ENCODE measurements at regions not wholly inside any gene's neighbourhood (a gene's known extent, or its start where the extent isn't known, plus 50 kb on each side); places are given as distances from the start of the nearest gene placed in this dataset.

GRCh38 chr12:108394196-108394595, 55.1 kb upstream of the CMKLR1 start:
- Mint-ChIP-seq H3K27me3 (ENCODE audit: unreplicated experiment) (peaks cover 1% of the 10 kb centered on the region), H3K9me3 (ENCODE audit: unreplicated experiment) (no peaks in the 10 kb centered on the region), H3K36me3 (ENCODE audit: low read depth, unreplicated experiment) (no peaks in the 10 kb centered on the region), H3K27ac (ENCODE audit: unreplicated experiment) (no peak overlapping the region), H3K4me1 (ENCODE audit: unreplicated experiment) (no peaks in the 10 kb centered on the region), H3K4me3 (ENCODE audit: unreplicated experiment) (no peak overlapping the region)
- no peak for DNase-seq (ENCODE audit: low spot score)
- TF ChIP-seq CTCF (IDR thresholded peaks at IDR 0.05; ENCODE audit: unreplicated experiment): no peak

DNA sequence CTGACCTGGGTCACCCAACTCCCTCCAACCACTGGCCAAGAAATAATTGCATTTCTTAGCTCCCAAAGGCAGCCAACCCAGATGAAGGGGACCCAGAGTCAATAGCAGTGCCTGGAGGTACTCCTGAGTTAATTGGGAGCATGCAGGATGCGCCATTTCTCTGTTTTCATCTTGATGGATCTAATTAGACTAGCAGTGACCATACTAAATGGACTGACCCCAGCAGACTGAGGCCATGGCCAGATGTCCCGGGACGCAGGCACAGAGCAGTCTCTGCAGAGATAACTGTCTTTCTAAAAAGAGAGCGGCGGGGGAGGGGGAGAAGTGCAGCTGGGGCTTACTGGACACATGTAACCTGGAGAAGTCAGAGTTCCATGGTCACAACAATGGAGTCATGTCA, 53.2 kb upstream of the CMKLR1 start:
- Mint-ChIP-seq H3K4me1 (ENCODE audit: unreplicated experiment) (no peaks in the 10 kb centered on the region), H3K27me3 (ENCODE audit: unreplicated experiment) (peaks cover 1% of the 10 kb centered on the region), H3K27ac (ENCODE audit: unreplicated experiment) (no peak overlapping the region), H3K9me3 (ENCODE audit: unreplicated experiment) (no peaks in the 10 kb centered on the region), H3K36me3 (ENCODE audit: low read depth, unreplicated experiment) (no peaks in the 10 kb centered on the region), H3K4me3 (ENCODE audit: unreplicated experiment) (no peak overlapping the region)
- no peak for DNase-seq (ENCODE audit: low spot score)
- TF ChIP-seq CTCF (IDR thresholded peaks at IDR 0.05; ENCODE audit: unreplicated experiment): no peak

- H3K27me3 Mint-ChIP-seq (ENCODE audit: unreplicated experiment): peaks cover 1% of the 10 kb centered on the region
- no peak overlapping the region for H3K4me3 Mint-ChIP-seq (ENCODE audit: unreplicated experiment)
Measured at GRCh38 chr12:108390495-108391203, 51.5 kb upstream of the CMKLR1 start.

DNA sequence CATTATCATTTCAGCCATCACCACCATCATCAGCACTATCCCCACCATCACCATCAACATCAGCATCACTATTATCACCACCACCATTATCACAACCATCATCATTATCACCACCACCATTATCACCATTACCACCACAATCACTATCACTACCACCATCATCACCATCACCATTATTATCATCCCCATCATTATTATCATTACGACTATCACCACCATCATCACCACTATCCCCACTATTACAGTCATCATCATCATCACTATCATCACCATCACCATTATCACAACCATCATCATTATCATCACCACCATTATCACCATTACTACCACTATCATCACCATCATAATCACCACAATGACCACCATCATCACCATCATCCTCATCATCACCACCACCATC, 50.4 kb upstream of the CMKLR1 start:
- no peaks in the 10 kb centered on the region for H3K9me3 Mint-ChIP-seq (ENCODE audit: unreplicated experiment)
- no peaks in the 10 kb centered on the region for H3K4me1 Mint-ChIP-seq (ENCODE audit: unreplicated experiment)
- TF ChIP-seq CTCF (IDR thresholded peaks at IDR 0.05; ENCODE audit: unreplicated experiment): no peak
- peaks cover 1% of the 10 kb centered on the region for H3K27me3 Mint-ChIP-seq (ENCODE audit: unreplicated experiment)
- no peak overlapping the region for H3K27ac Mint-ChIP-seq (ENCODE audit: unreplicated experiment)
- no peak overlapping the region for H3K4me3 Mint-ChIP-seq (ENCODE audit: unreplicated experiment)
- DNase-seq (ENCODE audit: low spot score): no peak
- peaks cover 4% of the 10 kb centered on the region for H3K36me3 Mint-ChIP-seq (ENCODE audit: low read depth, unreplicated experiment)

More at GRCh38 chr12:108390495-108391203, 51.5 kb upstream of the CMKLR1 start:
- H3K4me1 Mint-ChIP-seq (ENCODE audit: unreplicated experiment): no peaks in the 10 kb centered on the region
- no peak for TF ChIP-seq CTCF (IDR thresholded peaks at IDR 0.05; ENCODE audit: unreplicated experiment)
- H3K36me3 Mint-ChIP-seq (ENCODE audit: low read depth, unreplicated experiment): no peaks in the 10 kb centered on the region
- DNase-seq (ENCODE audit: low spot score): no peak
- H3K27ac Mint-ChIP-seq (ENCODE audit: unreplicated experiment): no peak overlapping the region
- H3K9me3 Mint-ChIP-seq (ENCODE audit: unreplicated experiment): no peaks in the 10 kb centered on the region

Data from endothelial cell (in vitro differentiated cells).